GM19043 (cell line): ENCODE measurements at regions not wholly inside any gene's neighbourhood (a gene's known extent, or its start where the extent isn't known, plus 50 kb on each side); places are given as distances from the start of the nearest gene placed in this dataset.
"Not testable (repeated sequence)": the region's sequence is repeated elsewhere in the genome, so short reads cannot be mapped to it uniquely, and the experiment has no call there.

ENCODE experiments used
- ATAC-seq: cut with Tn5 transposase; IDR thresholded peaks from one replicate; pipeline ENCODE4 v1.9.1; 2021; ENCODE audit warnings: low read depth; ENCODE audit not compliant: unreplicated experiment

DNA sequence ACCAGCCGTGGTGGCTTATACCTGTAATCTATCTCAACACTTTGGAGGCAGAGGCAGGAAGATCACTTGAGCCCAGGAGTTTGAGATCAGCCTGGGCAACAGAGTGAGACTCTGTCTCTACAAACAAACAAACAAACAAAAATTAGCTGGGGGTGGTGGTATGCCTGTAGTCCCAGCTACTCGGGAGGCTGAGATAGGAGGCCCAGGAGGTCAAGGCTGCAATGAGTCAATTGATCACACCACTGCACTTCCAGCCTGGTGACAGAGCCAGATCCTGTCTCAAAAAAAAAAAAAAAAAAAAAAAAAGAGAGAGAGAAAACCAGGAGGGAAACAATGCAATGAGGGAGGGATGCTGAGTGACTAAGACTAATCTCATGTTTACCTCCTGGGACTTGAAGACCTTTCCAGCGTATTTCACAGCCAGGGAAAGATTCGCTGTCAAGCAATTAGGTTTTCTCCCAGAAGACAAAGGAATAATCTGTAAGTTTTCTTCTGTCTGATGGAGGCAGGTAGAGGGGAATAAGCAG lies 51.1 kb upstream of the MIER3 start:
- no peak for ATAC-seq

DNA sequence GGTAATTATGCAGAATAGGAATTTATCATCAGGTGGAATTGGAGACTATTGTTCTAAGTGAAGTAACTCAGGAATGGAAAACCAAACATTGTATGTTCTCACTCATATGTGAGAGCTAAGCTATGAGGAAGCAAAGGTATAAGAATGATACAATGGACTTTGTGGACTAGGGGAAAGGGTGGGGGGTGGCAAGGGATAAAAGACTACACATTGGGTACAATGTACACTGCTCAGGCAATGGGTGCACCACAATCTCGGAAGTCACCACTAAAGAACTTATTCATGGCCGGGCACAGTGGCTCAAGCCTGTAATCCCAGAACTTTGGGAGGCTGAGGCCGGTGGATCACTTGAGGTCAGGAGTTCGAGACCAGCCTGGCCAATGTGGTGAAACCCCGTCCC lies 51.6 kb upstream of the MIER3 start:
- not testable (repeated sequence) for ATAC-seq

DNA sequence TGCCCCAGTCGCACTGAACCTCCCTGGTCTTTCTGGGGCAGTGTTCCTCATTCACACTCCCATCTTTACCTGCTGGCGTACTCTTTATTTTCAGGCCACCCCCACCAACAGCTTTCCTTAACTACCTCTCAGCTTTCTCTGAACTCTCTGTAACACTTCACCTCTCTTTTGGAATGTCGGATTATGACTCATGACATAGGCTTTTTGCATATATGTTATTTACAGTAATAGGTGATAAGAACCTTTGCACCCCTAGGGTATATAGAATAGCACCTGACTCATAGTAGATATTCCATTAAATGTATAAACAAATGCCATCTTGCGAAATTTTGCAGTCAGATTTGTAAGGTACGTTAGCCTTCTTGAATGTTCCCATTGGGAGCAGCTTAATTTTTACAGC lies 52.9 kb upstream of the MIER3 start:
- no peak for ATAC-seq

DNA sequence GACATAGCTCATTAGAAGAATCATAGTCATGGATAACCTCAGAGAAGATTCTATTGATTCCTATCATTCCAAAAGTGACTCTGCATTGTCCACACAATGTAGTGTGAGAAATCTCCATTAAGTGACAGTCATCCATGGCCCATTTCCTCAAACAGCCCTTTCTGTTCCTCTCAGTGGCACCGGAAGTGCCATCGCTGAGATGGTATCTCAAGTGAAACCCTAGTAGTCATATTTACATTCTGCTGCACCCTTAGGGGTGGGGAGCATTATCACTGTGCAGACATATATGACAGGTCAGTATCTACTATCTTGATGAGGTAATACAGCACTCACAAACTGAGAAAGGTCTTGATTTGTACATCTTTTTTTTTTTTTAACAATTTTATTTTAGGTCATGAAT lies 55.4 kb upstream of the MIER3 start:
- ATAC-seq = peak; percentile 70

DNA sequence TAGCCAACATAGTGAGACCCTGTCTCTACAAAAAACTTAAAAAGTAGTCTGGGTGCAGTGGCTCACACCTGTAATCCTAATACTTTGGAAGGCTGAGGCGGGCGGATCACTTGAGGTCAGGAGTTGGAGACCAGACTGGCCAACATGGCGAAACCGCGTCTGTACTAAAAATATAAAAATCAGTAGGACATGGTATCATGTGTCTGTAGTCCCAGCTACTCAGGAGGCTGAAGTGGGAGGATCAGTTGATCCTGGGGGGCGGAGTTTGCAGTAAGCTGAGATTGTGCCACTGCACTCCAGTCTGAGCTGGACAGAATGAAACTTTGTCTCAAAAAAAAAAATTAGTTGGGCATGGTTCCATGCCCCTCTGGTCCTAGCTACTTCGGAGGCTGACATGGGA lies 57.9 kb upstream of the MIER3 start:
- ATAC-seq = no peak

DNA sequence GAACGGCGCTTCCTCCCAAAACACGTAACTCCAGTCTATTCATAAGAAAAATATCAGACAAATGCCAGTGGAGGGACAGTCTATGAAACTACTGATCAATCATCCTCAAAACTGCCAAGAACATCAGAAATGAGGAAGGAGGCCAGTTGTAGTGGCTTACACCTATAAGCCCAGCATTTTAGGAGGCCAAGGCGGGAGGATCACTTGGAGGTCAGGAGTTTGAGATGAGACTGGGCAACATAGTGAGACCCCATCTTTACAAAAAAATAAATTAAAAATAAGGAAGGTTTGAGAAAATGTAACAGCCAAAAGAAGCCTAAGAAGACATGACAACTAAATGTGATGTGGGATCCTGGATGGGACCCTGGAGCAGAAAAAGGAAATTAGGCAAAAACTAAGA lies 58.9 kb upstream of the MIER3 start:
- ATAC-seq = no peak

GRCh38 chr5:57012511-57012910 lies 60.6 kb upstream of the MIER3 start:
- no peak for ATAC-seq

DNA sequence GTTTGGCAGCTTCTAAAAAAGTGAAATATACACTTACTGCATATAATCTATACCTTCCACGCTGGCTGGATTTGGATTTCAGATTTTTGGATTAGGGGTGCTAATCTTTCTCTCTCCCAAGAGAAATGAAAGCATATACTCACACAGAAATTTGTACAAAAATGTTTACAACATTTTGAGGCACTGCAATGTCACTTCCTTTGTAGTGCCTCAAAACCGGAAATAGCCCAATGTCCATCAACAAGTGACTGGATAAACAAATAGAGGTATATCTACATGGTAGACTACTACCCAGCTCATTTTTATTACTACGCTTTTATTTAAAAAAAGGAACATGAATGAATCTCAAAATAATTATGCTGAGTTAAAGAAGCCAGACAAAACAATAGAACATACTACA lies 74.0 kb upstream of the MIER3 start:
- ATAC-seq = no peak

DNA sequence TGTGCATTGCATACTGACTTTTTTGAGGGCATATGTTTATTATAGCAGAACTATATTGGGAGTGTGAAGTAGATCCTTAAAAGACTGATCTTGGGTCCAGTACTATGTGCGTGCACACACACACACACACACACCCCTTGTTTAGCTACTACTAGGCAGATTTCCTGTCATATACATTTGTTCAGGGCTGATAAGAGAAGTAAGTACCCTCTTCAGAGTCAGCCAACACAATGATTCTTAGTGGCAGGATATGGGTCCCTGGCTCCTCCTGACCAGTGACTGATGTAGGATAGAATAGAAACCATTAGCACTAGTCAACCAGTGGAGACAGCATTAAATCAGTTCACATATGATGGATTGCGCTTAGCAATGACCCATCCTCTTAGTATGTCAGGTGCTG lies 76.2 kb upstream of the MIER3 start:
- no peak for ATAC-seq

DNA sequence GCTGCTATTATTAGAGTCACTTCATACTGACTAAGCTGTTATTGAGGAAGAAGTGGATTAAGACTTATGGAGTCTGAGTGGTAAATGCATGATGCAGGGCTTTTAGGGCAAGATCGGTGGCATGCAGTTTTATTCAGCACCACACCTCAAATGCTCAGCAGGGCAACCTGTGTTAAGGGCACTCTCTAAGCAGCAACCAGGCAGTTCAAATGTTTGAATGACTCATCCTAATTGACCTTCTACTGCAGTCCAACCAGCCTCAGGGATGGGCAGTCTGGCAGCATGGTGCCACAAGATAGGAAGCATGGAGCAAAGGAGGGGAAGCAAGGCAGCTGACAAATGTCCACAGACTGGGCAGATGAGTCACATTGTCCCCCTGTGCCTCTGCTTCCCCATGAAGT lies 80.2 kb upstream of the MIER3 start:
- ATAC-seq = no peak

DNA sequence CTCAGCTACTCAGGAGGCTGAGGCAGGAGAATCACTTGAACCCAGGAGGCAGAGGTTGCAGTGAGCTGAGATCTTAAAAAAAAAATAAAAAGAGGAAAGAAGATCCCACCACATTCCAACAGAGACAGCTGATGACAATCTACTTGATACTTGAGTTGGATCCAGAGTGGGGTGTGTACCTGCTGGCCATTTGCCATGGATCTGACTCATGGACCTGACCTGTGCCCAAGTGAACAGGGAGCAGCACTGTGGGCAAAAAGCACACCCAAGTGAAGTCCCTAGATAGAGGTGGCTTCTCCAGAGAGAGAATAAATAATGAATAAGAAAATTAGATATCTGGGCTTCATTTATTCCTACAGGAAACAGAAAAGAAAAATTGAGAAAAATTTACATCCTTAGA lies 81.2 kb upstream of the MIER3 start:
- no peak for ATAC-seq

DNA sequence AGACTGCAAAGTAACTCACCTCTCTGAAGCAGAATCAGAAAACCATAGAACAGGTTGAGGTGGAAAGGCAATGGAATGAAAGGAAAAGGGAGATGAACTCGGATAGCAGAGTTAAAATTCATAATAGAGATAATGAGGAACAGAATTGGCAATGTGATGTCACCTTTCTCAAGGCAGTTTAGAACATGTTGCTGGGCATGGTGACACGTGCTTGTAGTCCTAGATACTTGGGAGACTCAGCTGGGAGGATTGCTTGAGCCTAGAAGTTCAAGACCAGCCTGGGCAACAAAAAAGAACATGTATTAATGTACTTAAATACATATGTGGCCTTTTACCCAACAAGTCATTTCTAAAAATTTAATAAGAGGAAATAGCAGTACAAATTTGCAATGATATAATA lies 81.6 kb upstream of the MIER3 start:
- ATAC-seq = no peak

DNA sequence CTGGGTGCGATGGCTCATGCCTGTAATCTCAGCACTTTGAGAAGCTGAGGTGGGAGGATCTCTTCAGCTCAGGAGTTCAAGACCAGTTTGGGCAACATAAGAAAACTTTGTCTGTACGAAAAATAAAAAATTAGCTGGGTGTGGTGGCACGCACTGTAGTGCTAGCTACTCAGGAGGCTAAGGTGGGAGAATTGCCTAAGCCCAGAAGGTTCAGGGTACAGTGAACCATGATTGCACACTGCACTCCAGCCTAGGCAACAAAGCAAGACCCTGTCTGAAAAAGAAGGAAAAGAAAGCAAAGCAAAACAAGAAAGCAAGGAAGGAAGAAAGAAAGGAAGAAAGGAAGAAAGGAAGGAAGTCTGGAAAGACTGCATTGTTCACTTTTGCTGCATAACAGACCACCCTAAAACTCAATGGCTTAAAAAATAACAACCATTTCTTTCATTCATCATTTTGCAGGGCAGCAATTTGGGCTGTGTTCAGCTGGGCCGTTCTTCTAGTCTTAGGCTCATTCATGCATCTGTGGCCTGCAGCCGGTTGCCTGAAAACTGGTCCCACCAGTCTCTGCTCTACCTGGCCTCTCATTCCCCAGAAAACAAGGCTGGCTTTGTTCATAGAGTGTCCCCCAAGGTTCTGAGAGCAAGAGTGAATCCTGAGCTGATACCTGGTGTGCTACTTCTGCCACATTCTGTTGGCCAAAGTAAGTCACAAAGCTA lies 82.4 kb upstream of the MIER3 start:
- ATAC-seq = no peak

GRCh38 chr5:57035955-57036354 lies 84.0 kb upstream of the MIER3 start:
- ATAC-seq = no peak

DNA sequence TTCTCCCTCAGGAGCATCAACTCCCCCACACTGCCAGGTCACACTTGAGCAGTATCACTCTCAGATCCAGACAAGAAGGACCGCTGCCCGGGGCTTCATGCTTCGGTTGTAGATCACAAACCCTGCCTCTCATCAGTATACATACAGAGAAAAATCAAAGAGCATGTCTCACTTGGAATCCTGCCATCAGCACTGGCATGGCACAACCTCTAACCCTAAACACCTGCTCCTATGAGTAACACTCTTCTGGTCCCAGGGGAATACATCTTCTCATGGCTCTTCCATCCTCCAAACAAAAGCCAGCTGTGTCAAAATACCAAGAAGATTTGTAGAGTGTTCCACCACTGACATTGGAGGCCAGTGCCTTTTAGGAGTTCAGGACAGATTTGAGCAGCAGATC lies 84.8 kb upstream of the MIER3 start:
- ATAC-seq = no peak

DNA sequence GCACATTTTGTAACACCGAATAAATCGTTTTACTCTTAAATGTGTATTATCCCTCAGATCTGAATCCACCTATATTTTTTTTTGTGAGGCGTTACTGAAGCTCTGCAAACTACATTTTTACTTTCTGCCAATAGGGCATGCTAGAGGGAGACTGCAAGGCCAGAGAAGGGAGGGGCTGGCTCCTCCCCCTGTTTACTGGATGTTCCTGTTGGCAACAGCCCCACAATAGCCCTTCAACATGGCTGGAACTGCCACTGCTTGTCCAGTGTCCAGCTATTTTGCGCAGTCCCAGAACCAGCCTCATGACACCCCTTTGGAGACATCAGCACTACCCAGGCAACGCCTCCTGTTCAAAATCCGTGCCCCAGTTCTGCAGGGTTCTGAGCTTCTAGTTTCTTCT lies 85.4 kb upstream of the MIER3 start:
- no peak for ATAC-seq

- ATAC-seq = no peak
Observed at GRCh38 chr5:57041570-57041969, 89.6 kb upstream of the MIER3 start.

GRCh38 chr5:57042524-57042931 lies 90.6 kb upstream of the MIER3 start:
- ATAC-seq = no peak

- no peak for ATAC-seq
Observed at GRCh38 chr5:57054135-57054534, 102.2 kb upstream of the MIER3 start.

GRCh38 chr5:57054671-57055070 lies 102.7 kb upstream of the MIER3 start:
- ATAC-seq = no peak

DNA sequence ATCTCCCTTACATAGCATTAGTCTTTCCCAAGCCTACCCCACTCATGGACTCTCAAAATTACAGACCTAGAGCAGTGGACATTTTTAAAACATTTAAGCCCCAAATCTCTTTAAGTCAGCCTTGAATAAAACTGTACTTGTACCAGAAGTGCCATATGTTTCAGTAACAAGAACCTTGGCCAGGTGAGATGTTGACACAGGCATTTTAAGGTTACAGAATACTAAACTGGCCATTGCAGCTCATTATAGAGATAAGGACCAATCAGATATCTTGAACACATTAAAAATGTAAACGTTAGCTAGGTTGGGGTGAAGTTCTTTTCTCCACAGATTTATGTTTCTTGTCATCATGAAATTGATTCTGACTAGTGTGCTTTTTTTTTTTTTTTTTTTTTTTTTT lies 103.8 kb upstream of the MIER3 start:
- no peak for ATAC-seq

DNA sequence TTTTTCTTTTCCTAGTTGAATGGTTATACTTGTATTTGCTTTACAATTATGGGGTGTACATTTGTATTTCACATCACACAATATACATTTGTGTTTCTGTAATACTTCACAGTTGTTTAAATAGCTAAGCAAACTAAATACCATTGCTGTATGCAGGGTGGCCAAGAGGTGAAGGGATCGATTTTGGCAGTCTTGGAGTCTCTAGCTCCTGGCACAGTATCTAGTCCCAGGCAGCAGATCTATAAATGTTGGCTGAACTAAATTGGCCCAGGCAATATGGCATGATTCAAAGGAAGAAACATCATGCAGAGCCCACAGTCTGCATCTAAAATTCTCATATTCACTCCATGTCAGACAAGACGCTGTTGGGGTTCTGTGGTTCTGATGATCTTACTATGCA lies 110.1 kb upstream of the GPBP1 start:
- no peak for ATAC-seq
